PC-9 (cell line): ENCODE measurements at regions not wholly inside any gene's neighbourhood (a gene's known extent, or its start where the extent isn't known, plus 50 kb on each side); places are given as distances from the start of the nearest gene placed in this dataset.

Experiments
- BruUV-seq: library from RNA; stranded (reverse); fragments of 400-500 nt; replicated peaks from 2 replicates; lab custom pipeline; 2021; lab: Mats Ljungman, UMichigan
- CTCF ChIA-PET: fragments of 300-600 bp; sonication (Branson Sonifier 250); formaldehyde crosslinking; loops from one replicate; lab custom pipeline; 2022; ENCODE audit warnings: antibody characterized with exemption; lab: Charles Lee
- POLR2A ChIA-PET: fragments of 300-600 bp; sonication (Branson Sonifier 250); formaldehyde crosslinking; loops from one replicate; lab custom pipeline; 2022; ENCODE audit warnings: antibody characterized with exemption; ENCODE audit not compliant: unreplicated experiment; lab: Charles Lee
- DNase-seq, 2 experiments: peaks; one replicate each; pipeline versions ENCODE4 v3.0.0 to v3.0.0-alpha.2; 2015 to 2022; ENCODE audit warnings: mixed read lengths in 1 of 2
- H2AFZ ChIP-seq: fragments of 200-600 bp; sonication (generic); 2 replicates; pipeline ENCODE4 v1.8.1; 2017; ENCODE audit warnings: antibody characterized with exemption
- H3F3A ChIP-seq: fragments of 200-600 bp; sonication (generic); 2 replicates; pipeline ENCODE4 v1.8.1; 2017; ENCODE audit warnings: antibody characterized with exemption, mild to moderate bottlenecking, low read depth; ENCODE audit not compliant: insufficient read depth
- H3K27ac ChIP-seq: fragments of 200-600 bp; sonication (generic); 2 replicates; pipeline ENCODE4 v1.6.1; 2016; ENCODE audit warnings: mixed run types
- H3K27me3 ChIP-seq: fragments of 200-600 bp; sonication (generic); 2 replicates; pipeline ENCODE4 v1.6.1; 2016; ENCODE audit warnings: low read depth, mixed run types; ENCODE audit not compliant: insufficient read depth
- H3K36me3 ChIP-seq: fragments of 200-600 bp; sonication (generic); 2 replicates; pipeline ENCODE4 v1.6.1; 2016; ENCODE audit warnings: low read depth, mixed run types
- H3K4me1 ChIP-seq: fragments of 200-600 bp; sonication (generic); replicated peaks from 2 replicates; pipeline ENCODE4 v1.6.1; 2016; ENCODE audit warnings: mixed run types; ENCODE audit not compliant: insufficient read depth
- H3K4me2 ChIP-seq: fragments of 200-600 bp; sonication (generic); 2 replicates; pipeline ENCODE4 v1.6.1; 2017; ENCODE audit warnings: mixed run types
- H3K4me3 ChIP-seq: fragments of 200-600 bp; sonication (generic); 2 replicates; pipeline ENCODE4 v1.6.1; 2016; ENCODE audit warnings: mixed run types
- H3K79me2 ChIP-seq: fragments of 200-600 bp; sonication (generic); 2 replicates; pipeline ENCODE4 v1.6.1; 2017; ENCODE audit warnings: low read depth, mixed run types
- H3K9me2 ChIP-seq: fragments of 200-600 bp; sonication (generic); 2 replicates; pipeline ENCODE4 v1.8.1; 2017; ENCODE audit warnings: mild to moderate bottlenecking; ENCODE audit not compliant: insufficient read depth
- H3K9me3 ChIP-seq: fragments of 200-600 bp; sonication (generic); 2 replicates; pipeline ENCODE4 v1.8.1; 2016; ENCODE audit warnings: low read depth; ENCODE audit not compliant: insufficient read depth
- H4K20me1 ChIP-seq: fragments of 200-600 bp; sonication (generic); 2 replicates; pipeline ENCODE4 v1.8.1; 2017; ENCODE audit not compliant: insufficient read depth
- EZH2 ChIP-seq: fragments of 200-600 bp; sonication (generic); IDR thresholded peaks from 2 replicates; pipeline ENCODE4 v1.8.0; 2017; ENCODE audit warnings: antibody characterized with exemption, low read depth
- intact Hi-C: fragments of 100-400 bp; cut with micrococcal nuclease; formaldehyde crosslinking; loops from one replicate; pipeline ENCODE4 v1.10.0; 2022; ENCODE audit not compliant: unreplicated experiment
- TF ChIP-seq, protein P1 (sequence below): fragments of 200-600 bp; sonication (generic); conservative IDR thresholded peaks from 2 replicates; pipeline ENCODE4 v1.6.1; 2017; ENCODE audit warnings: mixed run types, antibody characterized with exemption, mild to moderate bottlenecking, moderate library complexity

GRCh38 chr7:155897758-155898386, 85.6 kb upstream of the SHH start:
- Histone ChIP-seq H3K9me3 (no peaks in the 10 kb centered on the region; the same call in 1 of the 2 replicates), H3F3A (peaks cover 17% of the 10 kb centered on the region), H3K4me2 (peak overlapping the region; percentile 53; the same call in 1 of the 2 replicates), H4K20me1 (no peaks in the 10 kb centered on the region), H3K27me3 (no peaks in the 10 kb centered on the region), H3K4me1 (peaks cover 28% of the 10 kb centered on the region), H3K36me3 (no peaks in the 10 kb centered on the region), H3K27ac (no peak overlapping the region), H2AFZ (no peak overlapping the region), H3K9me2 (no peaks in the 10 kb centered on the region), H3K79me2 (no peaks in the 10 kb centered on the region), H3K4me3 (no peak overlapping the region)
- intact Hi-C loops, result no loop called here
- BruUV-seq, result no TSS peak
- no peak for DNase-seq
- POLR2A ChIA-PET, result no interaction called here
- CTCF ChIA-PET, result no interaction called here
- TF ChIP-seq, protein P1, sequence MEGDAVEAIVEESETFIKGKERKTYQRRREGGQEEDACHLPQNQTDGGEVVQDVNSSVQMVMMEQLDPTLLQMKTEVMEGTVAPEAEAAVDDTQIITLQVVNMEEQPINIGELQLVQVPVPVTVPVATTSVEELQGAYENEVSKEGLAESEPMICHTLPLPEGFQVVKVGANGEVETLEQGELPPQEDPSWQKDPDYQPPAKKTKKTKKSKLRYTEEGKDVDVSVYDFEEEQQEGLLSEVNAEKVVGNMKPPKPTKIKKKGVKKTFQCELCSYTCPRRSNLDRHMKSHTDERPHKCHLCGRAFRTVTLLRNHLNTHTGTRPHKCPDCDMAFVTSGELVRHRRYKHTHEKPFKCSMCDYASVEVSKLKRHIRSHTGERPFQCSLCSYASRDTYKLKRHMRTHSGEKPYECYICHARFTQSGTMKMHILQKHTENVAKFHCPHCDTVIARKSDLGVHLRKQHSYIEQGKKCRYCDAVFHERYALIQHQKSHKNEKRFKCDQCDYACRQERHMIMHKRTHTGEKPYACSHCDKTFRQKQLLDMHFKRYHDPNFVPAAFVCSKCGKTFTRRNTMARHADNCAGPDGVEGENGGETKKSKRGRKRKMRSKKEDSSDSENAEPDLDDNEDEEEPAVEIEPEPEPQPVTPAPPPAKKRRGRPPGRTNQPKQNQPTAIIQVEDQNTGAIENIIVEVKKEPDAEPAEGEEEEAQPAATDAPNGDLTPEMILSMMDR, result no peak
- no peak for TF ChIP-seq EZH2

DNA sequence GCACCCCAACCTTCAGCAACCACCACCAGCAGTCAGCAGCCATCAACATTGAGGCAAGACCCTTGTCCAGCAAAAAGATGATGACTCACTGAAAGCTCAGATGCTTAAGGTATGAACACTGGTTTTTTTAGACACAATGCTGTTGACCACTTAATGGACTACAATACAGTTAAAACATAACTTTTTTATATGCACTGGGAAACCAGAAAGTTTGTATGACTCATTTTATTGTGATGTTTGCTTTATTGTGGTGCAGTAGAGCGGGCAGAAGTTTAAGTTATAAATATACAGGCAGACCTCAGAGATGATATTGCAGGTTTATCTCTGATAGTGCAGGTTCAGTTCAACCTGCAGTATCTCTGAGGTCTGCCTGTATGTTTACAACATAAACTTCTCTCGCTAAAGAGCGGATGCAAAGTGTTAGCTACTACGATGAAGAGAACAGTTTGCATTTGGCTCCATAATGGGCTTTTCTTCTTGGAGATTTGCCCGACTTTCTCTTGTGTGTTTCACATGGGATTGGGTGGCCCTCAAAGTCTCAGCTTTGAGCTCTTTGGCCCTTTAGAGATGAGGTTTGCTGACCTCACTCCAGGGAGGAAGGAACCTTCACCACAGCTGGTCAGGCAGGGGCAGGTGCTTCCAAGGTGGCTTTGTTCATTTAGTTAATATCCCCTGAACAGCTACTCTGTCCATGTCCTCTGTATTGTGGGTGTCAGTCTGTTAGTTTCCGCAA, 84.4 kb upstream of the SHH start:
- peak in 1 of 2 experiments; percentile 84 for DNase-seq
- no peak for TF ChIP-seq EZH2
- TF ChIP-seq, protein P1, result no peak
- BruUV-seq, result no TSS peak
- Histone ChIP-seq H3F3A (peaks cover 17% of the 10 kb centered on the region), H4K20me1 (no peaks in the 10 kb centered on the region), H3K9me3 (no peaks in the 10 kb centered on the region; the same call in 1 of the 2 replicates), H2AFZ (no peak overlapping the region), H3K27ac (0 out of 2 replicates have a peak overlapping the region, but pooled peaks have one; percentile 1), H3K36me3 (no peaks in the 10 kb centered on the region), H3K27me3 (no peaks in the 10 kb centered on the region), H3K4me3 (no peak overlapping the region), H3K79me2 (no peaks in the 10 kb centered on the region), H3K4me2 (peak overlapping the region; percentile 53), H3K9me2 (no peaks in the 10 kb centered on the region), H3K4me1 (peaks cover 28% of the 10 kb centered on the region)
- intact Hi-C loops, result no loop called here
- CTCF ChIA-PET, result no interaction called here
- POLR2A ChIA-PET, result no interaction called here

DNA sequence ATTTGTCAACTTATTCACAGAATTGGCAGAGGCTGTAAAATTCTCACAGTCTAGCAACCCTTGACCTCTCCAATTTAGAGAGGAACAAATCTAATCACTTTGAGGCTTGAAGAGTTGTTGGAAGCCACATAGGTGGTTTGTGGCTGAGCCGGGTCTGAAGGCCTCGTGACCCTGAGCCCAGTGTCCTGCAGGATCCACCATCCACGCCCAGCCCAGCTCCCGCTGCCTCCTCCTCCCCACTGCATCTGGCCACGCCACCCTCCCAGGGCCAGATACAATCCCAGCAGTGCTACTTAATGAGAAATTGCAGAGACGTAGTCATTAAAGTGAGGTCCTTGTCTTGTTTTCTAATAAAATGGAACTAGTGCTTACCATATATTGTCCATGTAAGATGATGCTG, 81.4 kb upstream of the SHH start:
- no peaks in the 10 kb centered on the region for H3K9me2 ChIP-seq
- H3K4me1 ChIP-seq, result peaks cover 28% of the 10 kb centered on the region
- H3F3A ChIP-seq, result peaks cover 17% of the 10 kb centered on the region
- ChIA-PET CTCF (no interaction called here), POLR2A (no interaction called here)
- no peak overlapping the region for H2AFZ ChIP-seq
- no peak overlapping the region for H3K4me2 ChIP-seq
- H3K27ac ChIP-seq, result no peak overlapping the region
- peaks cover 14% of the 10 kb centered on the region; the same call in 1 of the 2 replicates for H3K27me3 ChIP-seq
- no peaks in the 10 kb centered on the region for H3K36me3 ChIP-seq
- DNase-seq, result no peak
- H3K79me2 ChIP-seq, result no peaks in the 10 kb centered on the region
- intact Hi-C loops, result no loop called here
- TF ChIP-seq, protein P1, result no peak
- no peak for TF ChIP-seq EZH2
- no peak overlapping the region for H3K4me3 ChIP-seq
- no peaks in the 10 kb centered on the region for H4K20me1 ChIP-seq
- H3K9me3 ChIP-seq, result no peaks in the 10 kb centered on the region
- BruUV-seq, result no TSS peak
